CD4-positive, alpha-beta T cell treated with Interleukin-17A for 4 hours (primary cell): ENCODE measurements at regions not wholly inside any gene's neighbourhood (a gene's known extent, or its start where the extent isn't known, plus 50 kb on each side); places are given as distances from the start of the nearest gene placed in this dataset.
"Not testable (repeated sequence)": the region's sequence is repeated elsewhere in the genome, so short reads cannot be mapped to it uniquely, and the experiment has no call there.

Source experiments
- DNase-seq: peaks from one replicate; pipeline ENCODE4 v3.0.0-alpha.2; 2020; ENCODE audit warnings: mixed read lengths

- no peak for DNase-seq
Measured at GRCh38 chr14:81765651-81766275, 232.1 kb upstream of the SEL1L start.

DNA sequence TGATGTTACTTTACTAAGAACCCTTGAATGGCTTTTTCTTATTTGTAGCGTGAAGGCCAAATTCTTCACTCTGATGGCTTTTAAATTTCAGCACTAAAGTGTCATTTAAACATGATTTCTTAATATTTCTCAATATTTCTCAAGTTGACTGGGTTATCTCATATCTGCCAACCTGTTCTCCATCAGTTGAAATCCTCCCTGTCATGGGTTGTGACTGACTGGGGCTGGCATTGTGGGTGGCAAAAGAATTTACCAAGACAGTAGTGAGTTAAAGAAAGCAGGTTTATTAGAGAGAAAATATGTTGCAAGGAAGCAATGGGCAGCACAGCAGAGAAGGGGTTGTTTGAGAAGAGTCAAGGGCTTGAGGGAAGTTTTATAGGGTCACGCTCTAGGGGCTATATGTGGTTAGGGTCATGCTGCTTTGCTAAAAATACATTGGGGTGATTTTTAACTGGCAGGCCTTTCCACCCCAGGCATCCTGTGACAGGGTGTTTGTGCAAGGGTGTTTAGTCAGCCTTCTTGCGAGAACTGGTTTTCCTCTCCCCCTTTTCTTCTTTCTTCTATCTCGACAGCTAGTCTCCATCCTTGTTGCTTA, 232.8 kb upstream of the SEL1L start:
- no peak for DNase-seq

GRCh38 chr14:81767266-81767995, 233.8 kb upstream of the SEL1L start:
- DNase-seq, result no peak

GRCh38 chr14:81771651-81772275, 238.1 kb upstream of the SEL1L start:
- no peak for DNase-seq

DNA sequence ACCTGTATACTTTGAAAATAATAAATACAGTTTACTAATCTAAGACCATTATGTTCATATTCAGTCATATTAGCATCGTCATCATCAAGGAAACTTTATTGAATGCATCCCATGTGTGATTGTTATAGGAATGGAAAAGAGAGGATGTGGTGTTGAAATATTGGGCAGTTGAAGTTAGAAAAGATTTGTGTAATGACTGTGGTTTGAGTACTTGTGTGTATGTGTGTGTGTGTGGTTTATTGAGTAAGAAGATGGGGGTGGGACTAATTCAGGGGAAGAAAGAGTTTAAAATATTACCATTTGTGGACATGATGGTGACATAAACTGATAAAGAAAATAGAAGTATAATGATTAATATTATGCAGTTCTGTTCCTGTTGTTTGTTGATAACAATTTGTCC, 238.7 kb upstream of the SEL1L start:
- DNase-seq, result no peak

DNA sequence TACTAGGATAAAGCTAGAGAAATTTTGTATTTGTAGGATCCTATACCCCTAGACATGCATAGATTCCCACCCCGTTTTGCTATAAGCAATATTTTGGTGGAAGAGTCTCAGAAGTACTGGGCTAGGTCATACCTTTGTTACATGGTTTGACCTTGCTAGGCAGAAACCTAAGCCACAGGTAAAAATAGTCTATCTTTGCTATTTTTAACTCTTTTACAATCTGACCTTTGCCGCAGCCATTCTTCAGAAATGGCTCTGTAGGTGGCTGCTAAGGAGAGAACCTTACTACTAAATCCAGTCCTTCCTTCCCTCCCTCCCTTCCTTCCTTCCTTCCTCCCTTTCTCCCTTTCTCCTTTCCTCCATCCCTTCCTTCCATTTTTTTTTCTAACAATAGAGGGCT, 242.9 kb upstream of the SEL1L start:
- no peak for DNase-seq

DNA sequence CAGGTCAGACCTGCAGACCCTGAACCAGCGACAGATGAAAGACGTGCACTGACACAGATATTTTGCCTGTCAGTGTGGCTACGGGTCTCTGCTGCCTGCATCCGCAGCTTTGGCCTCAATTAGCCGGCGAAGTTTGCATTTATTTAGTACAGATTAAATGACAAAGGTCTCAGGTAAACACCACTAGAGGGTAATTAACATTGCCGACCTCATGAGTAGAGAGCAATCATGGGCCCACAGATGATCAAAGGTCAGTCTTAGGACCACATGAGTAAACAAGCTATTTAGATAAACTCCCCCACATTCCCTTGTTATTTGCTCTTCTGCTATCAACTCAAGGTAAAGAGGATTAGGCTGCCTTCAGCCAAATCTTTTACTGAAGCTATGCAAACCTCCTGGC, 248.1 kb upstream of the SEL1L start:
- DNase-seq, result not testable (repeated sequence)

GRCh38 chr14:81784084-81784483, 250.4 kb upstream of the SEL1L start:
- DNase-seq, result no peak

DNA sequence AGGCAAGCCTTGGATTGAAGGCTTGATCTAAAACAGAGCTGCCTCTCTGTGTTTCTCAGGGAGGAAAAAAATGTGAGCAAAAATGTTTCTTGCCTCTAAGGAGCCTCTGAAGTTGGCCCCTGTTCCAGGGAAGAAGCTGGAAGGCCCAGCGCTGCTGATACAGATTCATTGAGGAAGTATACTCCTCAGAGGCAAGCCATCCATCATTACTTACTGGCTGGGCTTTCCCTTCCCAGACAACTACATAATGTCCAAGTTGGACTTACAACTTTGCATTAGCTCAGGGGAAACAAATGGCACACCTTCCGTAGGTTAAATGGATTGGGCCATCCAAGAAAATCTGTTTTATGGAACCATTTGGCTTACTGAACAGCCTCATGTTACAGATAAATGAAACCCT, 263.7 kb upstream of the SEL1L start:
- no peak for DNase-seq

DNA sequence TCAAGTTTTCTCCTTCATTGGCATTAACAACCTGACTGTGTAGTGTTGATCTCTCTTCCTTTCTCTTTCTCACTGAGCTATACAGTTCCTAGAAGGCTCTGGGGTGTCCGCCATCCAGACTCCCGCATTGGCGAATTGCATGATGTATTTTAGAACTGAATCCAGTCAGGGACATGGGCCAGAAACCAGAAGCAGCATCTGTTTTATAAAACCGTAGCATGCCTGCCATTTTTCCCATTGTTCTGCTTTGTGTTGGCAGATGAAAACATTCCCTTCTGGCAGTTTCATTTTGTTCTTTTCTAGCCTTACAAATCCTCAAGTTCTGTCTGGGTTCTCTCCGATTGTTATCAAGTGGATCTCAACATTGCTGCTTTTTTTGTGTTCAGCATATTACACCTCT, 268.3 kb upstream of the SEL1L start:
- no peak for DNase-seq

GRCh38 chr14:81802341-81802740, 268.7 kb upstream of the SEL1L start:
- no peak for DNase-seq

DNA sequence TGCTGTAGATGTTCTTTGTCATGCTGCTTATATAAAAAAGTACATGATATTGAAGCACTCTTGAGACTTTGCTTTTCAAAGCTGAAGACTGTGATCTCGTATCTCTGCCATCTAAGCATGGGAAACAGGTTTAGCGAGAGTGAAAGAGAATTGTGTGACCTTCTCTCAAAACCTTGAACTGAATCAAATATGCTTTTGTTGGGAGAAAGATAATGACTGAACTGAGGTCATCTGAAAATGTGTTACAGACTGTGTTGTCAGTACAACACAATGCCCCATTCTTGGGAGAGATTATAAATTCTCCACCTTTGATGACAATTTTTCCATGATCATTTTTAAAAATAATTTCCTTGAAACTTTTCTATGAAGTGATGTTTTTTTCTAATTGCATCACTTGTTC, 272.1 kb upstream of the SEL1L start:
- no peak for DNase-seq

DNA sequence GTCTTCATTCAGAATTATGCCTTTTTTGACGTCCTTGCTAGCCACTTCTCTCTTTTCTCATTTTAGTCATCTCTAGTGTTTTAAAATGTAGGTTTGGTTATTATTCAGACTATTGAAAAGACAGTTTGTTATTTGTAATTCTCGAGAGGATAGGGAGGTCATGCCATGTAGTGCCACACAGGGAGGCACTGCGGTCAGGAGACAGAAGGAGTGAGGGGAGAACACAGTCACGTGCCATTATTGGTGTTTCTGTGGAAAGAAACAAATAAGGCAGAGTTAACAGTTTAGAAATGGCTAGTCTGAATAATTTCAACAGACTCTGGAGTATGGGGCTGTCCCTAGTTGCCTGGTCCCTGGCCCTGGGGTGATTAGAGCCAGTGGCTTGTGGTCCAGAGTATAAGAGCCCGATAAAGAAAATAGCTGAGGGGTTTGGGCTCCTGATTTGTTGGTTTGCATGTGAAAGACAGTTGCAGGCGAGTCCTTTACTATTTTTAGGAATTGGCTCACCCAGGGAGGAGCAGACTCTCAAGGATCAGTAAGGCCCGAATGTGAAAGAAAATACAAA, 278.1 kb upstream of the SEL1L start:
- no peak for DNase-seq

GRCh38 chr14:81818271-81818670, 284.6 kb upstream of the SEL1L start:
- DNase-seq, result no peak

DNA sequence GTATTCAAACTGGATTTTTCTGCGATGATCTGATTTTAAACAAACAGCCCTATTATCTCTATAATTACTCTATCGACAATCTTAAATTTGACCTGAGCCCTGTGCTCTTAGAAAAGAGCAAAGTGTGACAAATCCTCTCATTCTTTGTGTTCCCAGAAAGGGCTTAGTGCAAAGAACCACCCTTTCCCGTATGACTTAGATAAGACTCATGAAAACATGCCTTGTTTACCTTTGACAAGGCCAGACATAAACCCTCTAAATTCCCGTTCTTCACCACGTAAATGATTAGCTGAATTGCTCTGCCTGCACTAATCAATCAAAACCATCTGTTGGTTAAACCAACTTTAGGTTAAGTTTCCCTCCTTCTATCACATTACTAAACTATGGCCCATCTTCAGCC, 285.7 kb upstream of the SEL1L start:
- no peak for DNase-seq

DNA sequence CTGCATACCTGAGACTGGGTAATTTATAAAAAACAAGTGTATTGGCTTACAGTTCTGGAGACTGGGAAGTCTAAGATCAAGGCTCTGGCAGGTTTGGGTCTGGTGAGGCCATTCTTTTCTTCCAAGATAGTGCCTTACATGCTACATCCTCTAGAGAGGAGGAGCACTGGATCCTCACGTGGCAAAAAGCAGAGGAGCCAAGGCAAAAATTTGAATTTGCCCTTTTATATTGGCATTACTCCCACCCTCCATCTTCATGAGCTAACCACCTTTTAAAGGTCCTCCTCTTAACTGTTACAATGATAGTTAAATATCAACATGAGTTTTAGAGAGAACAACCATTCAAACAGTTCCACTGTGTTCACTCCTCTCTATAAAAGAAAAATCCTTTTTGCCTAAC, 286.3 kb upstream of the SEL1L start:
- no peak for DNase-seq

GRCh38 chr14:81826081-81826480, 292.4 kb upstream of the SEL1L start:
- no peak for DNase-seq

GRCh38 chr14:81829447-81829846, 295.8 kb upstream of the SEL1L start:
- DNase-seq, result no peak

DNA sequence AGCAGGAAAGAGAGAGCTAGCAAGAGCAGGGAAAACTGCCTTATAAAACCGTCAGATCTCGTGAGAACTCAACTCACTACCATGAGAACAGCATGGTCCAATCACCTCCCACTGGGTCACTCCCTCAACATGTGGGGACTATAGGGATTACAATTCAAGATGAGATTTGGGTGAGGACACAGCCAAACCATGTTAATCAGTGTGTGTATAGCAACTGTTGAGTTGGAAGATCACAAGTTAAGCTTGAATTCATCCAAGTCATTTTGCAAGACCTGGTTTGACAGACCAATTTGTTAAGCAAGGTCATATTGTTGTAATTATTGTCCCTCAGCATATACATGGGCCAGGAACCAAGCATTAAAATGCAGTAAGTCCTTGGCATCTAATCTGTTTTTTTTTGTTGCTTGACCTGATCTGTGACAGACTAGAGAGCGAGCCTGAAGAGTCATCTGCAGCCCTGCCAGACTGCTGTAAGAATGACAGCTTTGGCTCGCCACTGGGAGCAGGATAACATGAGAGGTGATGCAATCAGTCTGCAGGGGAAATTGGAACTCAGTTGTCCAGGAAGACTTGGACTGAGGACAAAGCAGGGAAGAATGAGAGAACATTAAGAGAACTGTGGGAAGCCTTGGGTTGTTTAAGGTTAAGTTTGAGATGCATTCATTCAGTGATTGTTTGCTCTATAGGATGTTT, 297.6 kb upstream of the SEL1L start:
- DNase-seq, result no peak

GRCh38 chr14:81834308-81834707, 300.7 kb upstream of the SEL1L start:
- no peak for DNase-seq

DNA sequence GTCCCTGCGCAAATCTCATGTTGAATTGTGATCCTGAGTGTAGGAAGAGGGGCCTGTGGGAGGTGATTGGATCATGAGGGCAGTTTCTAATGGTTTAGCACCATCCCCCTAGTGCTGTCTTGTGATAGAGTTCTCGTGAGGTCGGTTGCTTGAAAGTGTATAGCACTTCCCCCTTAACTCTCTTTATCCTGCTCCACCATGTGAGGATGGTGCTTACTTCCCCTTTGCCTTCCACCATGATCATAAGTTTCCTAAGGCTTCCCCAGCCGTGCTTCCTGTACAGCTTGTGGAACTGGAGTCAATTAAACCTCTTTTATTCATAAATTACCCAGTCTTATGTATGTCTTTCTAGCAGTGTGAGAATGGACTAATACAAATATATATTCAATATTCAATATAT, 303.7 kb upstream of the SEL1L start:
- DNase-seq, result no peak

GRCh38 chr14:81839056-81839455, 305.4 kb upstream of the SEL1L start:
- DNase-seq, result no peak

GRCh38 chr14:81841346-81841745, 307.7 kb upstream of the SEL1L start:
- no peak for DNase-seq
